Ishikawa (cell line): ENCODE measurements at regions not wholly inside any gene's neighbourhood (a gene's known extent, or its start where the extent isn't known, plus 50 kb on each side); places are given as distances from the start of the nearest gene placed in this dataset.

ENCODE experiments used
- CEBPB ChIP-seq: IDR thresholded peaks from 2 replicates; pipeline ENCODE4 v1.6.1; 2012
- CREB1 ChIP-seq: IDR thresholded peaks from 2 replicates; pipeline ENCODE4 v1.6.1; 2012; ENCODE audit warnings: low read depth
- EGR1 ChIP-seq: IDR thresholded peaks from 2 replicates; pipeline ENCODE4 v1.6.1; 2012
- EP300 ChIP-seq: IDR thresholded peaks from 2 replicates; pipeline ENCODE4 v1.6.1; 2012; ENCODE audit warnings: borderline replicate concordance
- FOXM1 ChIP-seq: IDR thresholded peaks from 2 replicates; pipeline ENCODE4 v1.6.1; 2012; ENCODE audit warnings: low read depth, borderline replicate concordance
- MAX ChIP-seq: IDR thresholded peaks from 2 replicates; pipeline ENCODE4 v1.6.1; 2012
- NFIC ChIP-seq: IDR thresholded peaks from 2 replicates; pipeline ENCODE4 v1.6.1; 2012
- RAD21 ChIP-seq: IDR thresholded peaks from 2 replicates; pipeline ENCODE4 v1.6.1; 2012; ENCODE audit warnings: low read depth
- REST ChIP-seq: IDR thresholded peaks from 2 replicates; pipeline ENCODE4 v1.6.1; 2012; ENCODE audit warnings: low read depth, mild to moderate bottlenecking
- TAF1 ChIP-seq: IDR thresholded peaks from 2 replicates; pipeline ENCODE4 v1.6.1; 2012; ENCODE audit warnings: low read depth, mild to moderate bottlenecking
- TCF12 ChIP-seq: IDR thresholded peaks from 2 replicates; pipeline ENCODE4 v1.6.1; 2012; ENCODE audit warnings: low read depth
- TEAD4 ChIP-seq: IDR thresholded peaks from 2 replicates; pipeline ENCODE4 v1.6.1; 2012
- USF1 ChIP-seq: IDR thresholded peaks from 2 replicates; pipeline ENCODE4 v1.6.1; 2012
- YY1 ChIP-seq: IDR thresholded peaks from 2 replicates; pipeline ENCODE4 v1.6.1; 2012; ENCODE audit warnings: low read depth
- ZBTB7A ChIP-seq: IDR thresholded peaks from 2 replicates; pipeline ENCODE4 v1.6.1; 2012; ENCODE audit warnings: low read depth

GRCh38 chr9:91067306-91067860, 265.8 kb downstream of the SYK start:
- TF ChIP-seq NFIC (no peak), EP300 (no peak), USF1 (no peak), YY1 (no peak), REST (no peak), FOXM1 (no peak), TAF1 (no peak), TEAD4 (no peak), ZBTB7A (no peak), MAX (no peak), RAD21 (no peak)

- TF ChIP-seq NFIC (no peak), TEAD4 (no peak), ZBTB7A (no peak), CREB1 (no peak), CEBPB (no peak), REST (no peak), TCF12 (no peak), TAF1 (no peak), EGR1 (no peak), YY1 (no peak)
These were observed 269.8 kb downstream of the SYK start for GRCh38 chr9:91071184-91071990.

- no peak for TF ChIP-seq TCF12
- TF ChIP-seq RAD21: no peak
- no peak for TF ChIP-seq MAX
- TF ChIP-seq REST: no peak
- TF ChIP-seq ZBTB7A: no peak
- no peak for TF ChIP-seq TAF1
- TF ChIP-seq EGR1: no peak
- no peak for TF ChIP-seq FOXM1
- no peak for TF ChIP-seq EP300
- TF ChIP-seq CREB1: no peak
- no peak for TF ChIP-seq YY1
- TF ChIP-seq USF1: no peak
- no peak for TF ChIP-seq CEBPB
These were observed 271.6 kb downstream of the SYK start for GRCh38 chr9:91073049-91073810.
